ENCODE measurements at regions not wholly inside any gene's neighbourhood (a gene's known extent, or its start where the extent isn't known, plus 50 kb on each side); places are given as distances from the start of the nearest gene placed in this dataset.
"Not testable (repeated sequence)": the region's sequence is repeated elsewhere in the genome, so short reads cannot be mapped to it uniquely, and the experiment has no call there.

- no peak for DNase-seq (ENCODE audit: low read depth)
- no peak for TF ChIP-seq CTCF (IDR thresholded peaks at IDR 0.05; ENCODE audit: insufficient read depth, low read depth, low read length, missing control alignments)
- H3K4me3 ChIP-seq (ENCODE audit: low read length), result no peak overlapping the region
These were observed 79.8 kb upstream of the FHL2 start for GRCh38 chr2:105478670-105479069.

- DNase-seq (ENCODE audit: low read depth), result peak; percentile 15
- H3K4me3 ChIP-seq (ENCODE audit: low read length), result not testable (repeated sequence)
These were observed 78.3 kb upstream of the FHL2 start for GRCh38 chr2:105477050-105477620.

GRCh38 chr2:105473011-105473410, 74.2 kb upstream of the FHL2 start:
- no peak for TF ChIP-seq CTCF (IDR thresholded peaks at IDR 0.05; ENCODE audit: insufficient read depth, low read depth, low read length, missing control alignments)
- DNase-seq (ENCODE audit: low read depth), result no peak
- no peak overlapping the region for H3K4me3 ChIP-seq (ENCODE audit: low read length)

- no peak overlapping the region for H3K4me3 ChIP-seq (ENCODE audit: low read length)
- no peak for TF ChIP-seq CTCF (IDR thresholded peaks at IDR 0.05; ENCODE audit: insufficient read depth, low read depth, low read length, missing control alignments)
- no peak for DNase-seq (ENCODE audit: low read depth)
These were observed 72.1 kb upstream of the FHL2 start for GRCh38 chr2:105470979-105471378.

GRCh38 chr2:105469781-105470180, 70.9 kb upstream of the FHL2 start:
- H3K4me3 ChIP-seq (ENCODE audit: low read length), result no peak overlapping the region
- DNase-seq (ENCODE audit: low read depth), result no peak
- no peak for TF ChIP-seq CTCF (IDR thresholded peaks at IDR 0.05; ENCODE audit: insufficient read depth, low read depth, low read length, missing control alignments)

GRCh38 chr2:105468582-105469042, 69.8 kb upstream of the FHL2 start:
- no peak for TF ChIP-seq CTCF (IDR thresholded peaks at IDR 0.05; ENCODE audit: insufficient read depth, low read depth, low read length, missing control alignments)
- DNase-seq (ENCODE audit: low read depth), result no peak
- H3K4me3 ChIP-seq (ENCODE audit: low read length), result no peak overlapping the region

- DNase-seq (ENCODE audit: low read depth), result no peak
These were observed 65.5 kb upstream of the FHL2 start for GRCh38 chr2:105464325-105464724.

More at GRCh38 chr2:105464325-105464724, 65.5 kb upstream of the FHL2 start:
- H3K4me3 ChIP-seq (ENCODE audit: low read length), result no peak overlapping the region
- no peak for TF ChIP-seq CTCF (IDR thresholded peaks at IDR 0.05; ENCODE audit: insufficient read depth, low read depth, low read length, missing control alignments)

Data from epithelial cell of esophagus (primary cell).